GM21526 (cell line): ENCODE measurements at regions not wholly inside any gene's neighbourhood (a gene's known extent, or its start where the extent isn't known, plus 50 kb on each side); places are given as distances from the start of the nearest gene placed in this dataset.

ENCODE experiments used
- ATAC-seq: cut with Tn5 transposase; IDR thresholded peaks from one replicate; pipeline ENCODE4 v1.9.1; 2021; ENCODE audit warnings: moderate library complexity; ENCODE audit not compliant: unreplicated experiment, low FRiP score

DNA sequence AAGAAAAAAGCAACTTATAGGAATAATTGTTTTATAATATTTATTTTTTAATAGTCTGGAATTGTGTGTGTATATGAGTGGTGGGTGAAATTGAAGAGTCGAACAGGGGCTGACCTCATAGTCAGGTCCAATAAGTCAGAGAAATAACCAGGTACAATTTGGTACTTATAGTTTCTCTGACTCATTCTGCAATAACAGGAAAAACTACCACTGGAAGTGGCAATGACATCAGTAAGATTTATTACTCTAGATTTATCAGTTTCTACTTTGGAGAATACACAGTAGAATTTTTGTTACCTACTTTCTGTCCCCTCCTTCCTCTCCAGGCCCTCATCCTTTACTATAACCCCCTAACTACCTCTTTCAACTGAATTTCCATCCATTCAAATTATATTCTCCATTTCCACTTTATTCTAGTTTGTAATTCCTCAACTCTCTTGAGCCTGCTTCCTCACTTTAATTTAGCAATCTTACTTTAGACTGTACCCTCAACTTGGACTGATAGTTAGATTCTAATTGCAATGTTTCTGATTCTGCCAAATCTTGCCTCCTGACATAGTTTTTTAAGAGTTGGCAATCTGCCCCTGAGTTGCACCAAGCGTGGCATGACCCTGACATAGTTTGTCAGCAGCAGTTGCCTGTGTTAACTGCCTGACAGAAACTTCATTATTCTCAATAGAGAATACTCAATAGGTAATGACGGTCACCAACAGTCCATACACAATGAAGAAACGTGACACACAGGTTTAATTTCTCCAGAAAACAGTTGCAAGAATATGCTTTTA lies 475.3 kb upstream of the RIOK2 start:
- ATAC-seq: no peak

DNA sequence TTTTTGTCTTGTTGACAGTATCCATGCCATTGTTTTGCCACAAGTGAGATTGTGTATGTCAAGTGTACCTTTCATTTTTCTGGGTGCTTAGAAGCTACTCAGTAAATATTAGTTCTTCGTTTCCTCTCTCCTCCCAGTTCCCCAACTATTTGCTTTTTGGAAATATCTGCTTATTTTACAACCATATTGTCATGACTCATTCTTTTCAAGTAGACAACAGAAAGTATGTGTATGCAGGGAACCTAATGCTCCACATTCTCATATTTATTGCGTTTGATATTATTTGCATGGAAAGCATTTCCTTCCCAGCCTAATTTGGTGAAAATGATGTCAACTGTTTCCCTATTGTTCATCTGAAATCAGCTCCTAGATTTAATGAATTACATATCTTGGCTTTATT lies 483.7 kb upstream of the RIOK2 start:
- ATAC-seq: no peak

DNA sequence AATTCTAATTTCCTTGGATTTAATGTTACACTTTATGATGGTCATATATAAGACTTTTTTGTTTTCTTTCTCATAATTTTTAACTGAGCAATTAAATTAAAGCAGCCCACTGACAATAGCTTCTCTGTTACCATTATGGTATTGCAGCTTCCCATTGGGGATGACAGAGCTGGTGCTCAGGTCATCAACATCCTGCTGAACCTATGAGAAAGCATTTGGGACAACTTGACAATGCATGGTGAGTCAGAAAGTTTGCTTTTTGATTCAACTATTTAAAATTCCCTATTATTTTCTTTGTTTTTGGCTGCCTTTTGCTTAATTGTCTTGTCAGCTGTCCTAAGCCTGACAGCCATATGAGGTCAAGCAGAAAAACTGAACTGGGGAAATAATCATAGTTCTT lies 487.4 kb upstream of the RIOK2 start:
- no peak for ATAC-seq

DNA sequence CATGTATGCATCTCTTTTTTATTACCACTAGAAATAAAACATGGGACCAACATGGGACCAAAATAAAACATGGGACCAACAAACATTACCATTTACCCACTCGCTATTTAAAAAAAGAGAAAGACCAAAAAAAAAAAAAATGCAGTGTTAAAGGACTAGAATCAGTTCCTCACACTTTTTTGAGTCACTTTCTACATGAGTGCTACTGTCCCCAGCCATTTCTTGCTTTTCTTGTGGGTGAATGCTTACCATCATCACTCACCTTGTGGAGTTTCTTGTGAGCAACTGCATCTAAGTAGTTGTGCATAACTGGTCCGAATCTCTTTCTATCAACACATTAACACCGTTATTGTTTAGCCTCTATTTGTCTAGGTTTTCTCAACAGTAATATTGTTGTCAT lies 493.6 kb upstream of the RIOK2 start:
- no peak for ATAC-seq

DNA sequence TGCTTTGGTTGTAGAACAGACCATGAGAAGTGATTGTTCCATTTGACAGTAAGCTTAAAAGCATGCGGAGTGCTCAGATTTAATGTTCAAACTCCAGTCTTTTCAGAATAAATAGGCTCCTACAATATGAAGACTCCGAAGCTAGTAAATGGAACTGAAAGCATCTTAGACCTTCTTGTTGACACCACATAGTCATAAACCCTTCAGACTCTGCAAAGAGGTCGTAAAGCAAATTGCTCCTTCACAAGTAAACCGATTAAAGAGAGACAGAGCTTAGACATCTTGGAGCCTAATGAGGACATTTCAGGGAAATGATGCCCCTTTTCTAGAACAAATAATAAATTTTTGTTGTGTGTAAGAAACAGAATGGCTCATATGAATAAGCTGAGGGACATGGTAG lies 511.0 kb upstream of the RIOK2 start:
- ATAC-seq: no peak

DNA sequence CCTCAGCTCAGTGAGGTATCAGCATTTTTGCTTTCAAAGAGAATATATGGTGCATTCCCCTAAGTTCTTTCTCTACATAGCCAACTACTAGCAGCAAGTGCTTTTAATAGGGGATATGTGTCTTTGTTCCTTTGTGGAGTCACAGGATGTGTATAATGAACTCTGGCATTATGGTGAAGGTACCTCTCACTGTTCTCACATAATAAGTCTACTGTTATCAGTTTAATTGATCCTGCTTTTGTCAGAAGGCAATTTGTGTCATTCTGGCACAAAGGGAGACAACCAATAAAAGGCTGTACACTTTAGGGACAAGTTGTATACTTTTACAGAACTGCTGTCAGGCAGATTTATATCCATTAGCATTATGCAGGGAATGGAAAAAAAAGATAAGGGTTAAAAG lies 531.4 kb upstream of the RIOK2 start:
- no peak for ATAC-seq

DNA sequence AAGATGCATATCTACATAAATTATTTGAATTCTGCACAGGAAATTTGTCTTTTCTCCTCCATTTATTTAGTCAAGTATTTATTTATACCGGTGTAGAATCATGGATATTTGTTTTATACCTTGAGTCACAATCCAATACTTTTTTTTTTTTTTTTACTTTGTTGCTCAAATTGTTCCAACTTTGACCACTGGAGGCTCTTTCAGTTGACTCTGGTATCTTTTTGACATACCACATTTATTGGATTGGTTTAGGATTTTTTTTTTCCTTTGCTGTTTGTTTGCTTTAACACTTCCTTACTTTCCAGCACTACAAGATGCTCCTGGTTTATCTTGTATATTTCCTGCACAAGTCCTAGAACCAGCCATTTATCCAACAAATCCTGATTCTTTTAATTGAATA lies 543.1 kb upstream of the RIOK2 start:
- no peak for ATAC-seq

DNA sequence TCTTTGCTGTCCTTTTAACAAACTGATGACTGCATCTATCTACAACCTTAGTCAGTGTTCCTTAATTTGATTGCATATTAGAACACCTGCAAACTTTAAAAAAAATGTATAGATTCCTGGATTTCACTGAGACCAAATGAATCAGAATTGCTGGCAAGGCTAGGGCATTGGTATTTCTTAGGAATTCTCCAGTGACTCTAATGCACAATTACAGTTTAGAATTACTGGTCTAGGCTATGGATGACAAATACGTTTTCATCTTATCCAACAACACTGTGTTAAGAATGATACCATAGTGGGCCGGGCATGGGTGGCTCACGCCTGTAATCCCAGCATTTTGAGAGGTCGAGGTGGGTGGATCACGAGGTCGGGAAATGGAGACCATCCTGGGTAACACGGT lies 545.9 kb upstream of the RIOK2 start:
- ATAC-seq: no peak

DNA sequence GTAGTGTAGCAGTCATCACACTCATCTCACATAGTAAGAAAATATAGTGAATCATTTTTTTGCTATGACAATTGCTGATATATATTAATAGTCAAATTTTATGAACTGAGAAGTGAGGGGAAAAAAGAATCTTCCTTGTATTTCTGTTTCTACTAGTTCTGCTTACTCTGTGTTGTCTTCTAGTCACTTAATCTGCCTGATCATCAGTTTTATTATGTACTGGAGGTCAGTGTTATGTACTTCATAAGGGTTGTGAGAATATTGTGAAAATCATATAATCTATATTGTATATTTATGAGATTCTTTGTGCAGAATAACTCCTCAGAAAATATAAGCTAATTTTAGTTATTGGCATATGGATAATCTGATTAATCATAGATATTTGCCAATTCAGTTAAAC lies 546.9 kb upstream of the RIOK2 start:
- no peak for ATAC-seq

DNA sequence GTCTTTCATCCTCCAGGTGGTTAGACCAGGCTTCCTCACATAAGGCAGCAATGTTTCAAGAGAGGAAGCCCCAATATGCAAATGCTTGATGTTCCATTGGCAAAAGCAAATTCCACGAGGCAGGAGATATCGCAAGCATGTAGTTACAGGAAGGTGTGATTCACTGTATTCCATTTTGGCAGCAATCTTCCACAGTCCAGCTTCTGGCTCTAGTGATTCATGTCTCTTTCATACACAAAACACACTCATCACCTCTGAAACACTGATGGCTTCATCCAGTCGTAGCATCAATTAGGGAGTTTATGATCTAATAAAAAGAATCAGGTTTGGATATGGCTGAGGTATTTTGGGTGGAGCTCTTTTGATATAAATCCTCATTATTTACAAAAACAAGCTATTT lies 552.2 kb upstream of the RIOK2 start:
- no peak for ATAC-seq

DNA sequence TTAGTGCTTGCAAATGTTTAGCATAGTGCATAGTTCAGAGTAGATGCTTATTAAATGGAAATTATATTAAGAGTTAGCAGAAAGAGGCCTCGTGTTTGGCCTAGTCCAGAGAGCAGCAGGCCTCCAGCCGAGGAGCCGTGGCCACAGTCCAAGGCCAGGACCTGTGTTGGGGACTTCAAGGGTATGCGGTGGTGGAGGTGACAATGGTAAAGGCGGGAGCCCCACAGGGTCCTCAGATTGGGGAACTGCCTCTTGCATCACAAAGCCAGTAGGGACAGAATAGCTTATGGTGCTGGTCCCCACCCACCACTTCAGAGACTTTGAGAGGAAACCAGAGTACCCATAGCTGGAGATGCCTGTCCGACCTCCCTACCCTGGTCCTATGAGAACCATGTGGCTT lies 554.6 kb upstream of the RIOK2 start:
- no peak for ATAC-seq

DNA sequence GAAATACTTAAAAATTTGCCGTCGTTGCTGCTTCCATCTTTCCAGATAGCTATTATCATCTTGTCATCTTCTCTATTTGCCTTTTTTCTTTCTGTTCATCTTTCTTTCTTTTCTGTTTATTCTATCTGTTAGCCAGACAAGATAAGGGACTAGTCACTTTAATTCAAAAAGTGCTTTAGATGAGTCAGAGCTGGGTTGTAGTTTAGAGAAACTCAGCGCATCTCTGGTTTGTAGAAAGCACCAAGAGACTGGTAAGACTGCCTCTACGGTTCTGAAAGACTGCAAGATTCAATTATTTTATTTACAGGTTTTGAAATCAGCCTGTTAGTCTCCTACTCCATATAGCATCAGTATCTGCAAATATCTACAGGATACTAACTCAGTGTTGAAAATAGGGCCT lies 562.8 kb upstream of the RIOK2 start:
- no peak for ATAC-seq

DNA sequence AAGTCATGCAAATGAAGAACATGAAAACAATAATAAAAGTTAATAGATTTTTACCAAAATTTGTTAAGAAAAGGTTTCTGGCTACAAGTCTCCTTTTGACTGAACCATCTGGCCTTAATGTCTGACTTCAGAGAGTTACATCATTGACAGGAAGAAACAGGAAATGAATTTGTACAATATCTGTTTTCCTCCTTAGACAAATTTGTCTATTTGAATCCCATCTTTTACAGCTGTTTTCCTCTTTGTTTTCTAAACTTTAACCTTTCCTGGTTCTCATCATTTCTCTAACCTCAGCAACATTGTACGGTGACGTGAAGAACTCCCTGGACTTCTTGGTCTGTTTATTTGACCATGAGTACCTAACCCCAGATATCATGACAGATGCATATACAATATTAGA lies 567.5 kb upstream of the RIOK2 start:
- no peak for ATAC-seq

DNA sequence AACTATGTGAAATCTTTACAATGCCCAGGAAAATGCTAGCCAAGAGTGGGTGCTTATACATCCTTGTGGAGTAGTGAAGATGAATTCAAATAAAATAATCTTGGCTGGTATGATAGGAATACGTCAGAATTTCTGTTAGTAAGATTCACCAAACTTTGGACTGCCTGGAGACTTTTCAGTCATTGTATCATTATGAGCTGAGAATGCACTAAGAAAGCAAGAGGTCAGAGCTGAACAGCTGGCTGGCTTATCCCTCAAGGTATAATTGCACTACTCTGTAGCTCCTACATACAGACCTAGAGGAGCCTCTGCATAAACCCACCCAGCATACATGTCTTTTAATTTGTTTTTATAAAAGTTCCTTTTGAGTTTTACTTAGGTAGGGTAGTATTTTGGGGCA lies 568.5 kb upstream of the RIOK2 start:
- no peak for ATAC-seq

DNA sequence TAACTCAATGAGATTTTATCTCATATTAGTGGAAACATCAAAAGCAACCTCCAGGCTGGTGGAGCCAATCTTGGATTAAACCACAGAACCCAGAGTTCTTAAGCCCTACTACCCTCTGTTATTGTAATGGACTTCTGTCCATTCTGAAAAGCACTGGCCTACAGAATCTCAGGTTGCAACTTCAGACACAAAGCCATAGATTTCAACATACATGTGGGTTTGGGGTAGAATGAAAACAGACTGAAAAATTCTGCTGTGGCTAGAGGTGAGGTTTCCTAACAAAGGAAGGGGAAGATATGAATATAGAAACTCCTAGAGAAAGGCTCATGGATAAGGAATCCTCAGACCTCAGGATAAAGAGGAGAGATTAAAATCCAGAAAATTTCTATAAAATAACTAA lies 569.8 kb upstream of the RIOK2 start:
- ATAC-seq: no peak

DNA sequence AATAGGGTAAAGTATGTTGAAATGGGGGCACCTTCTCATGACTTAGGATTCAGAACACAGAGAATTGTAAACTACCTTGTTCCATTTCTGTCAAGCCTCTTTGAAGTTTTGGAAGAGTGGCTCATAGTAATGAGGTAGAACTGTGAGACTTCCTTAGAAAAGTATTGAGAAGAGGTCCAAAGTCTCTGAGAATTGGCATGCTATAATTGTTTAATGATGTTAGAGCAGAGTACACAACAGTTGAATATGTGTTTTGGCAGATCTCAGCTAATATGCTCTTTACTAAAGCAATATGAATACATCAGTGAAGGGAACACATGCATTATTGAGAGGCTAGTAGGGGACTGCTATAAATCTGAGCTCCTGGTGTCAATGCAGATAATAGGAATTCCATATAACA lies 579.4 kb upstream of the RIOK2 start:
- no peak for ATAC-seq

DNA sequence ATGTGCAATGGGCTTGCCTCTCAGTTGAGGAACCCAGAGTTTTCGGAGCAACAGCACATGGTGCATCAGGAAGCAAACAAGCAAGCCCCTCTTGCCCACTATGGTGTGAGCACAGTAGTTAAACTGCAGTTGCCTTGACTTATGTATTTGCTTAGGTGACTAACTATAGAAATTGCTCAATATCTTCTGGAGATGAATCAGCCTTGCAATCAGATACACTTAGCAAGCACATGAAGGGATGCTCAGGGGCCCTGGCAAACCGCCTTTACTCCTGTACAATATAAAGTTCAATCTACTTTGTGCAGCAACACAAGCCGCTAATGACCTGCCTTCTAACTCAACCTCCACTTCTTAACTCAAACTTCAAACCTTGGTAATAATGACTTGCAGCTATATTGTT lies 581.7 kb upstream of the RIOK2 start:
- no peak for ATAC-seq

DNA sequence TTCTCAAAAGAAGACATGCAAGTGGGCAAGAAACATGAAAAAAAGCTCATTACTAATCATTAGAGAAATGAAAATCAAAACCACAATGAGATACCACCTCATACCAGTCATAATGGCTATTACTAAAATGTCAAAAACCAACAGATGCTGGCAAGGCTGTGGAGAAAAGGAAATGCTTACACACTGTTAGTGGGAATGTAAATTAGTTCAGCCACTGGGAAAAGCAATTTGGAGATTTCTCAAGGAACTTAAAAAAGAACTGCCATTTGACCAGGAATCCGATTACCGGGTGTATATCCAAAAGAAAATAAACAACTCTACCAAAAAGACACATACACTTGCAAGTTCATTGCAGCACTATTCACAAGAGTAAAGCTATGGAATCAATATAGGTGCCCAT lies 595.4 kb upstream of the RIOK2 start:
- no peak for ATAC-seq

DNA sequence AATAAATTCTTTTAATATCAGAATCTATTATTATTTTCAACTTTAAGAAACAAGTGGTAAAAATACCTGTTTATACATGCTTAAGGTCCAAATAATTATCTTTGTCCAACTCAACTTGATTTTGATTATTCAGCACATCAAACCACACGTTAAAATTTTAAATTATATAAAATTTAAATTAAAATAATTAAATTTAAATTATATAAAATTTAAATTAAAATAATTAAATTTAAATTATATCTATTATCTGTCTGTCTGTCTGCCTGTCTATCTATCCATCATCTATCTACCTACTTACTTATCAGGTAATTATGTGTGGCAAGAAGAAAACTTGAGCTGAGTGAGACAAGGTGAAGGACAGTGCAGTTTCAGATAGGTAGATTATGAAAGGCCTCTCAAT lies 605.3 kb upstream of the RIOK2 start:
- no peak for ATAC-seq

DNA sequence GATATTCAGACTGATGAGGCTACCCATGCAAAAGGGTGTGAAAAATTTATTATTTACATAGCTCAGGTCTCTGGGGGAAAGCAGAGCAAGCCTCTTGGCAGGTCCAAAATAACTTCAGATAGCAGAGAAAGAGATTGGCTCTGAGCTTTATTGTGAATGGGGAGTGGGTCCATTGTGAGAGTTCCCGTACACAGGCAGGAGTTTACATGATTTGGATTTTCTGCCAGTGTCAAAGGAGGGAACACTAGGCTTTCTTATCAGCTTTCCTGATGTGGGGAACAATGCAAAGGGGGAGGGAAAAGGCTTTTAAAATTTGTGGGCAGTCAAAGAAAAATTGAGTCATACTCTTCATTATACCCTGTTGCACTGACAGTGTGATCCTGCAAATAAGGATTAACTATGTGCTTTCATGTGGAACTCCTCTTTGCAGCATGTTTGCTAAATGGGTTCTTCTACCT lies 615.0 kb upstream of the RIOK2 start:
- ATAC-seq: no peak

DNA sequence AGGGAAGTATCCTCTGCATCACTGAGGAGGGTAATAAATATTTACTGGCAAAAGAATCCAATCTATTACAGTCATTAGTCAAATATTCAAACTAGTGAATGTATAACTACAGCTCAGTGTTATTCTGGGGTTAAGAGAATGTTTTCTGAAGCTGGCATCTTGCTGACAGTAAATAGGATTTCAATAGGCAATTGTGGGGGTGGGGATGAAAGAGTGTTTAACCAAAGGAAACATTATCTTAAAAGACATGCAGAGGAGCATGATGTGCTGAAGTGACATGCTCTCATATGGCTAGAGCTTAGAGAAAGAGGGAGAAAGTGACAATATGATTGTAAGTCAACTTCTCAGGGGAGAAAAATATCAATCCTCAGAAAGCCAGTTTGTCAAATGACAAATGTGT lies 618.4 kb upstream of the RIOK2 start:
- no peak for ATAC-seq

DNA sequence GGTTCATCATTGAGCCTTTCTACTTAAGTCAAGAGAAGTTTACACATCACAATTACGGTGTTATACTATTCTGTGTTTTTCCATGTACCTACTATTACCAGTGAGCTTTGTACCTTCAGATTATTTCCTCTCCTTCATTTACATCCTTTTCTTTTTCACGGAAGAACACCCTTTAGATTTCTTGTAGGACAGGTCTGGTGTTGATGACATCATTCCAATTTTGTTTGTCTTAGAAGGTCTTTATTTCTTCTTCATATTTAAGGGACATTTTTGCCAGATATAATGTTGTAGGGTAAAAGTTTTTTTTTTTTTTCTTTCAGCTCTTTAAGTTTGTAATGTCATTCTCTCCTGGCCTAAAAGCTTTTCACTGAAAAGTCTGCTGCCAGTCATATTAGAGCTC lies 637.1 kb upstream of the RIOK2 start:
- no peak for ATAC-seq
